PC-9 (cell line): ENCODE measurements at regions not wholly inside any gene's neighbourhood (a gene's known extent, or its start where the extent isn't known, plus 50 kb on each side); places are given as distances from the start of the nearest gene placed in this dataset.

Experiments
- CTCF ChIP-seq: fragments of 200-600 bp; sonication (generic); conservative IDR thresholded peaks from 2 replicates; pipeline ENCODE4 v1.6.1; 2017; ENCODE audit warnings: mixed run types, antibody characterized with exemption, mild to moderate bottlenecking, moderate library complexity
- EZH2 ChIP-seq: fragments of 200-600 bp; sonication (generic); IDR thresholded peaks from 2 replicates; pipeline ENCODE4 v1.8.0; 2017; ENCODE audit warnings: antibody characterized with exemption, low read depth

DNA sequence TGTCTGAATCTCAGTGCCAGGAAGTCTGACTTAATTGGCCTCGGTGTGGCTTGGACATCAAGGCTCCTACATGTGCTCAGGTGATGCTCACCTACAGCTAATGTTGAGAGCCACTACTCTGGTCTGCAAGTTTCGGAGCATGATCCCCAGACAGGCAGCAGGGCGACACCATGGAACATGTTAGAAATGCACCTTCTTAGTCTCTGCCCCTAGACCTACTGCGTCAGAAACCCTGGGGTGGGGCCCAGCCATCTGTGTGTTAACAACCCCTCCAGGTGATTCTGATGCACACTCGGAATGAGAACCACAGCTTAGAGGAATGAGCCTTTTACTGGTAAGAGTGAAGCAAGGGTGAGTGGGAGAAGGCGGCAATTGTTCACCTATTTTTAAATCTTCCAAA is 86.9 kb upstream of the NABP1 start:
- TF ChIP-seq CTCF (no peak), EZH2 (no peak)
